B cell (primary cell): ENCODE measurements at regions not wholly inside any gene's neighbourhood (a gene's known extent, or its start where the extent isn't known, plus 50 kb on each side); places are given as distances from the start of the nearest gene placed in this dataset.

Experiments used
- ATAC-seq: fragments of 200-7000 bp; cut with Tn5 transposase; one replicate; pipeline ENCODE4 v1.10.0; 2021; ENCODE audit warnings: low read depth, mild to moderate bottlenecking, moderate number of reproducible peaks, moderate library complexity
- CTCF ChIA-PET: fragments of 350-600 bp; sonication (Branson Sonifier 250); formaldehyde crosslinking; loops from one replicate; lab custom pipeline; 2021; ENCODE audit warnings: antibody characterized with exemption, inconsistent platforms; lab: Charles Lee
- POLR2A ChIA-PET: fragments of 350-600 bp; sonication (Branson Sonifier 250); formaldehyde crosslinking; loops from one replicate; lab custom pipeline; 2021; ENCODE audit warnings: antibody characterized with exemption; lab: Charles Lee
- DNase-seq: peaks from one replicate; pipeline ENCODE4 v3.0.0; 2013
- H2AFZ ChIP-seq: 2 replicates; pipeline ENCODE4 v1.6.1; 2012; ENCODE audit warnings: mild to moderate bottlenecking, low read depth, low read length; ENCODE audit not compliant: insufficient read depth, poor library complexity, severe bottlenecking
- H3K27ac ChIP-seq, 2 donors: 1 replicate in 1 of 2; 2 replicates in 1 of 2; pipeline ENCODE4 v1.5.1; 2012 to 2013; ENCODE audit warnings: low read length in 2 of 2, mild to moderate bottlenecking in 2 of 2, moderate library complexity in 1 of 2
- H3K27me3 ChIP-seq, 4 experiments: fragments of 200-600 bp in 1 of 4; sonication (generic) in 1 of 4; replicated peaks in 1 of 4; 1 replicate in 2 of 4; 2 replicates in 2 of 4; pipeline versions ENCODE4 v1.6.1 to v1.7.0; 2013 to 2016; ENCODE audit warnings: low read length in 3 of 4, mild to moderate bottlenecking in 2 of 4, mixed read lengths in 1 of 4, moderate library complexity in 1 of 4; ENCODE audit not compliant: insufficient read depth in 4 of 4, control insufficient read depth in 3 of 4; ENCODE audit errors: control extremely low read depth in 1 of 4
- H3K36me3 ChIP-seq, 2 experiments: replicated peaks in 1 of 2; 1 replicate in 1 of 2; 2 replicates in 1 of 2; pipeline versions ENCODE4 v1.6.1 to v1.7.1; 2013; ENCODE audit warnings: low read length in 1 of 2; ENCODE audit not compliant: insufficient read depth in 2 of 2, control insufficient read depth in 1 of 2; ENCODE audit errors: control extremely low read depth in 1 of 2, extremely low read depth in 1 of 2
- H3K4me1 ChIP-seq, 2 donors: fragments of 200-600 bp in 1 of 2; sonication (generic) in 1 of 2; 1 replicate in 1 of 2; 2 replicates in 1 of 2; pipeline versions ENCODE4 v1.5.1 to v1.6.1; 2013 to 2017; ENCODE audit warnings: low read length in 2 of 2; ENCODE audit not compliant: control insufficient read depth in 2 of 2, insufficient read depth in 2 of 2
- H3K4me2 ChIP-seq: replicated peaks from 2 replicates; pipeline ENCODE3; 2012; ENCODE audit warnings: mild to moderate bottlenecking, low read depth, low read length; ENCODE audit not compliant: poor library complexity, severe bottlenecking
- H3K4me3 ChIP-seq, 5 experiments: fragments of 200-600 bp in 1 of 5; sonication (generic) in 1 of 5; 1 replicate in 3 of 5; 2 replicates in 2 of 5; pipeline versions ENCODE4 v1.5.1 to v1.7.0; 2011 to 2016; ENCODE audit warnings: low read length in 4 of 5, mild to moderate bottlenecking in 4 of 5, low read depth in 2 of 5, control low read depth in 1 of 5, moderate library complexity in 1 of 5; ENCODE audit not compliant: insufficient read depth in 1 of 5; ENCODE audit errors: control extremely low read depth in 1 of 5, extremely low read depth in 1 of 5
- H3K79me2 ChIP-seq: fragments of 200-600 bp; sonication (generic); one replicate; pipeline ENCODE4 v1.6.0; 2016; ENCODE audit warnings: low read length; ENCODE audit not compliant: control insufficient read depth, insufficient read depth
- H3K9ac ChIP-seq: fragments of 200-600 bp; sonication (generic); 2 replicates; pipeline ENCODE4 v1.6.1; 2017; ENCODE audit warnings: mild to moderate bottlenecking, low read length, moderate library complexity
- H3K9me3 ChIP-seq, 3 donors: one replicate each; pipeline versions ENCODE4 v1.6.1 to v1.7.1; 2013; ENCODE audit warnings: low read length in 2 of 3; ENCODE audit not compliant: control insufficient read depth in 2 of 3, insufficient read depth in 1 of 3; ENCODE audit errors: control extremely low read depth in 1 of 3
- H4K20me1 ChIP-seq: 2 replicates; pipeline ENCODE4 v1.6.0; 2012; ENCODE audit warnings: mild to moderate bottlenecking, low read length; ENCODE audit not compliant: insufficient read depth, control insufficient read depth, poor library complexity, severe bottlenecking
- H3K27ac Mint-ChIP-seq: one replicate; pipeline ENCODE4 v1.8.0; 2021; ENCODE audit warnings: mixed read lengths
- H3K27me3 Mint-ChIP-seq: one replicate; pipeline ENCODE4 v1.8.0; 2021; ENCODE audit warnings: mixed read lengths
- H3K4me1 Mint-ChIP-seq: one replicate; pipeline ENCODE4 v1.8.0; 2021; ENCODE audit warnings: mixed read lengths
- H3K4me3 Mint-ChIP-seq: one replicate; pipeline ENCODE4 v1.8.0; 2021; ENCODE audit warnings: mixed read lengths
- H3K9me3 Mint-ChIP-seq: one replicate; pipeline ENCODE4 v1.8.0; 2022; ENCODE audit warnings: mixed read lengths; ENCODE audit not compliant: insufficient read depth
- CTCF ChIP-seq: fragments of 200-600 bp; IDR thresholded peaks from one replicate; pipeline ENCODE4 v1.8.0; 2022; ENCODE audit warnings: antibody characterized with exemption, mild to moderate bottlenecking
- EZH2 ChIP-seq: IDR thresholded peaks from 2 replicates; pipeline ENCODE4 v1.6.1; 2012; ENCODE audit warnings: borderline replicate concordance, low read depth, mild to moderate bottlenecking, moderate library complexity, low read length; ENCODE audit not compliant: insufficient read depth, poor library complexity, severe bottlenecking
- WGBS: methylation state at CpG from one replicate; pipeline ENCODE4 v1.1.5; 2013; ENCODE audit warnings: missing lambda C conversion rate; ENCODE audit not compliant: insufficient coverage; 5-methylcytosine and 5-hydroxymethylcytosine counted together
- intact Hi-C: fragments of 100-400 bp; cut with micrococcal nuclease; formaldehyde crosslinking; loops from one replicate; pipeline ENCODE4 v1.10.0; 2022

- H3K36me3 ChIP-seq, result no peaks in the 10 kb centered on the region
- no peak overlapping the region for H3K4me3 Mint-ChIP-seq
- no peak overlapping the region for H2AFZ ChIP-seq
- TF ChIP-seq CTCF, result no peak
- no peak for TF ChIP-seq EZH2
- H3K4me1 ChIP-seq, result no peaks in the 10 kb centered on the region
- no peak for ATAC-seq
- ChIA-PET CTCF (no interaction called here), POLR2A (no interaction called here)
- H3K79me2 ChIP-seq, result no peaks in the 10 kb centered on the region
- H3K27me3 ChIP-seq, result no peaks in the 10 kb centered on the region
- H3K4me1 Mint-ChIP-seq, result no peaks in the 10 kb centered on the region
- DNase-seq, result no peak
- no peaks in the 10 kb centered on the region for H4K20me1 ChIP-seq
- no peak overlapping the region for H3K9ac ChIP-seq
- no CpG with 5 or more reads among the region's 1 CpG for WGBS
- no peaks in the 10 kb centered on the region for H3K9me3 Mint-ChIP-seq
- intact Hi-C loops, result no loop called here
- H3K27ac Mint-ChIP-seq, result no peak overlapping the region
- no peak overlapping the region for H3K4me2 ChIP-seq
- no peak overlapping the region for H3K27ac ChIP-seq
- no peak overlapping the region for H3K4me3 ChIP-seq
- peaks cover 0 to 2% (median 0%) of the 10 kb centered on the region in 3 donors for H3K9me3 ChIP-seq
- no peaks in the 10 kb centered on the region for H3K27me3 Mint-ChIP-seq
These were observed 146.8 kb upstream of the DPT start for GRCh38 chr1:168875831-168876230.

GRCh38 chr1:168876830-168877229 lies 147.8 kb upstream of the DPT start:
- Histone ChIP-seq H3K79me2 (no peaks in the 10 kb centered on the region), H3K27me3 (no peaks in the 10 kb centered on the region), H4K20me1 (no peaks in the 10 kb centered on the region), H3K4me3 (no peak overlapping the region), H3K27ac (no peak overlapping the region), H3K36me3 (no peaks in the 10 kb centered on the region), H3K9me3 (peaks cover 0 to 2% (median 0%) of the 10 kb centered on the region in 3 donors), H3K9ac (no peak overlapping the region), H3K4me2 (no peak overlapping the region), H2AFZ (no peak overlapping the region), H3K4me1 (no peaks in the 10 kb centered on the region)
- ATAC-seq (no peak), DNase-seq (no peak)
- TF ChIP-seq EZH2, result no peak
- TF ChIP-seq CTCF, result no peak
- Mint-ChIP-seq H3K4me3 (no peak overlapping the region), H3K9me3 (no peaks in the 10 kb centered on the region), H3K27me3 (no peaks in the 10 kb centered on the region), H3K27ac (no peak overlapping the region), H3K4me1 (no peaks in the 10 kb centered on the region)
- POLR2A ChIA-PET, result no interaction called here
- WGBS, result no CpG with 5 or more reads among the region's 1 CpG
- CTCF ChIA-PET, result no interaction called here
- intact Hi-C loops, result no loop called here
